ENCODE measurements at regions not wholly inside any gene's neighbourhood (a gene's known extent, or its start where the extent isn't known, plus 50 kb on each side); places are given as distances from the start of the nearest gene placed in this dataset.

GRCh38 chr10:121338206-121338980 is 259.9 kb downstream of the FGFR2 start:
- CTCF ChIA-PET = no interaction called here
- Histone ChIP-seq H3K4me2 (ENCODE audit: low read length) (no peak overlapping the region), H3K36me3 (ENCODE audit: control insufficient read depth in 1 of 2, insufficient read depth in 2 of 2, low read length in 2 of 2) (no peaks in the 10 kb centered on the region), H2AFZ (ENCODE audit: low read depth, low read length, poor library complexity, severe bottlenecking) (no peak overlapping the region), H3K79me2 (ENCODE audit: insufficient read depth, low read length) (no peaks in the 10 kb centered on the region), H3K9ac (ENCODE audit: low read length) (no peak overlapping the region), H3K4me1 (ENCODE audit: control insufficient read depth in 1 of 2, insufficient read depth in 2 of 2, low read length in 2 of 2) (no peaks in the 10 kb centered on the region), H3K9me3 (ENCODE audit: control insufficient read depth in 1 of 2, insufficient read depth in 1 of 2, low read depth in 1 of 2, low read length in 2 of 2) (no peaks in the 10 kb centered on the region), H3K27me3 (ENCODE audit: insufficient read depth, low read length) (no peaks in the 10 kb centered on the region; the same call in 1 of the 2 replicates), H3K4me3 (replicated peaks in 1 of 2; ENCODE audit: low read depth in 1 of 2, low read length in 2 of 2) (no peak overlapping the region), H3K27ac (ENCODE audit: low read depth, low read length) (no peak overlapping the region), H4K20me1 (ENCODE audit: insufficient read depth) (no peaks in the 10 kb centered on the region), H3K9me2 (ENCODE audit: insufficient read depth) (no peaks in the 10 kb centered on the region)
- ATAC-seq (no peak), DNase-seq (ENCODE audit: low read depth, low spot score) (no peak)
- intact Hi-C loops (cut with micrococcal nuclease) = no loop called here
- TF ChIP-seq MAX (IDR thresholded peaks at IDR 0.05) (no peak), REST (IDR thresholded peaks at IDR 0.05; ENCODE audit: low read depth) (no peak), SIN3A (IDR thresholded peaks at IDR 0.05; ENCODE audit: low read depth) (no peak), YY1 (IDR thresholded peaks at IDR 0.05; ENCODE audit: extremely low read depth, insufficient replicate concordance, low read depth, low read length) (no peak), POLR2A (IDR thresholded peaks at IDR 0.05; ENCODE audit: borderline replicate concordance, extremely low read depth, insufficient read depth, insufficient read length) (no peak), TCF7L2 (IDR thresholded peaks at IDR 0.05; ENCODE audit: borderline replicate concordance, extremely low read depth, insufficient read depth, insufficient read length) (no peak), POLR2AphosphoS5 (IDR thresholded peaks at IDR 0.05; ENCODE audit: low read depth, low read length) (no peak), RAD21 (IDR thresholded peaks at IDR 0.05; ENCODE audit: low read depth) (no peak), JUND (IDR thresholded peaks at IDR 0.05) (no peak), ZFX (IDR thresholded peaks at IDR 0.05) (no peak), ZNF274 (IDR thresholded peaks at IDR 0.05; ENCODE audit: low read depth, low read length) (no peak), SP1 (IDR thresholded peaks at IDR 0.05; ENCODE audit: low read depth) (no peak), EZH2 (IDR thresholded peaks at IDR 0.05) (no peak), SRF (IDR thresholded peaks at IDR 0.05; ENCODE audit: low read depth) (no peak), EZH2phosphoT487 (IDR thresholded peaks at IDR 0.05; ENCODE audit: borderline replicate concordance) (no peak)
- TF ChIP-seq, protein P1, sequence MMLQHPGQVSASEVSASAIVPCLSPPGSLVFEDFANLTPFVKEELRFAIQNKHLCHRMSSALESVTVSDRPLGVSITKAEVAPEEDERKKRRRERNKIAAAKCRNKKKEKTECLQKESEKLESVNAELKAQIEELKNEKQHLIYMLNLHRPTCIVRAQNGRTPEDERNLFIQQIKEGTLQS (IDR thresholded peaks at IDR 0.05) = no peak
- POLR2A ChIA-PET = no interaction called here
- RAD21 ChIA-PET (ENCODE audit: low non-redundant PET in 1 of 2, low total read pairs in 2 of 2, uncharacterized antibody in 2 of 2, unreplicated experiment in 2 of 2) = no interaction called here
- no TSS peak for BruUV-seq (replicated peaks)
